Endothelial cell of umbilical vein (primary cell): ENCODE measurements at regions not wholly inside any gene's neighbourhood (a gene's known extent, or its start where the extent isn't known, plus 50 kb on each side); places are given as distances from the start of the nearest gene placed in this dataset.

Experiments used
- BruUV-seq: library from RNA; stranded (reverse); fragments of 400-500 nt; replicated peaks from 2 replicates; lab custom pipeline; 2021; lab: Mats Ljungman, UMichigan
- CTCF ChIA-PET: fragments of 300-600, 350-600 bp; sonication (Branson Sonifier 250); formaldehyde crosslinking; loops from one replicate; lab custom pipeline; 2021; ENCODE audit warnings: antibody characterized with exemption, inconsistent platforms; lab: Charles Lee
- POLR2A ChIA-PET: fragments of 300-600, 350-600 bp; sonication (Branson Sonifier 250); formaldehyde crosslinking; loops from one replicate; lab custom pipeline; 2021; ENCODE audit warnings: antibody characterized with exemption, inconsistent platforms; lab: Charles Lee
- DNase-seq: peaks from one replicate; pipeline ENCODE4 v3.0.0-alpha.2; 2011; ENCODE audit warnings: low read depth, low spot score
- FAIRE-seq: peaks from 2 replicates; lab custom pipeline; 2011; peaks lifted over from hg19 to GRCh38; lab: Jason Lieb, UNC
- H2AFZ ChIP-seq: 2 replicates; pipeline ENCODE4 v1.6.0; 2012; ENCODE audit warnings: low read depth, low read length, control low read depth, inconsistent platforms
- H3K27ac ChIP-seq: 2 replicates; pipeline ENCODE4 v1.5.1; 2011; ENCODE audit warnings: low read depth, mild to moderate bottlenecking, control low read depth, low read length, moderate library complexity; ENCODE audit not compliant: insufficient read depth
- H3K27me3 ChIP-seq, 2 experiments: 2 replicates each; pipeline versions ENCODE4 v1.6.0 to v1.6.1; 2011; ENCODE audit warnings: low read length in 2 of 2, mixed read lengths in 1 of 2; ENCODE audit not compliant: control insufficient read depth in 2 of 2, insufficient read depth in 2 of 2
- H3K36me3 ChIP-seq, 2 experiments: 2 replicates in 1 of 2; 3 replicates in 1 of 2; pipeline ENCODE4 v1.5.1; 2011; ENCODE audit warnings: low read length in 2 of 2, mild to moderate bottlenecking in 1 of 2, moderate library complexity in 1 of 2; ENCODE audit not compliant: control insufficient read depth in 2 of 2, insufficient read depth in 2 of 2; ENCODE audit errors: extremely low read depth in 1 of 2
- H3K4me1 ChIP-seq: 3 replicates; pipeline ENCODE4 v1.5.1; 2011; ENCODE audit warnings: mild to moderate bottlenecking, low read length; ENCODE audit not compliant: control insufficient read depth, insufficient read depth; ENCODE audit errors: extremely low read depth
- H3K4me2 ChIP-seq: 2 replicates; pipeline ENCODE4 v1.6.1; 2011; ENCODE audit warnings: low read length, control low read depth, mixed read lengths; ENCODE audit not compliant: insufficient read depth
- H3K4me3 ChIP-seq, 3 experiments: fragments of 200-600 bp in 1 of 3; sonication (generic), shearing (Covaris generic) in 1 of 3; replicated peaks in 1 of 3; 2 replicates each; pipeline ENCODE4 v1.5.1; 2011 to 2016; ENCODE audit warnings: control low read depth in 3 of 3, low read length in 3 of 3, mild to moderate bottlenecking in 2 of 3, inconsistent platforms in 1 of 3, low read depth in 1 of 3, moderate library complexity in 1 of 3; ENCODE audit not compliant: insufficient read depth in 1 of 3
- H3K79me2 ChIP-seq: 2 replicates; pipeline ENCODE4 v1.6.0; 2012; ENCODE audit warnings: low read length, inconsistent platforms; ENCODE audit not compliant: control insufficient read depth, insufficient read depth
- H3K9ac ChIP-seq: replicated peaks from 2 replicates; pipeline ENCODE3; 2011; ENCODE audit warnings: low read length, control low read depth; ENCODE audit not compliant: insufficient read depth; ENCODE audit errors: extremely low read depth
- H3K9me1 ChIP-seq: replicated peaks from 3 replicates; pipeline ENCODE4 v1.6.0; 2011; ENCODE audit warnings: mild to moderate bottlenecking, low read length; ENCODE audit not compliant: control insufficient read depth, insufficient read depth; ENCODE audit errors: extremely low read depth
- H3K9me3 ChIP-seq: replicated peaks from 2 replicates; pipeline ENCODE4 v1.5.1; 2012; ENCODE audit warnings: low read length, inconsistent platforms; ENCODE audit not compliant: control insufficient read depth, insufficient read depth
- H4K20me1 ChIP-seq: replicated peaks from 2 replicates; pipeline ENCODE3; 2011; ENCODE audit warnings: mild to moderate bottlenecking, low read length; ENCODE audit not compliant: control insufficient read depth, insufficient read depth; ENCODE audit errors: extremely low read depth
- FOS ChIP-seq: IDR thresholded peaks from 2 replicates; pipeline ENCODE4 v1.6.1; 2011; ENCODE audit warnings: mild to moderate bottlenecking, low read length, moderate library complexity, borderline replicate concordance; ENCODE audit not compliant: insufficient read depth
- GATA2 ChIP-seq: IDR thresholded peaks from 2 replicates; pipeline ENCODE4 v1.7.0; 2011; ENCODE audit warnings: low read depth, mild to moderate bottlenecking, moderate library complexity, mixed read lengths, low read length; ENCODE audit not compliant: insufficient read length, insufficient read depth
- MYC ChIP-seq: IDR thresholded peaks from one replicate; pipeline ENCODE4 v1.6.1; 2011; ENCODE audit warnings: mild to moderate bottlenecking, low read depth, low read length
- POLR2A ChIP-seq: IDR thresholded peaks from 2 replicates; pipeline ENCODE4 v1.6.1; 2012; ENCODE audit warnings: low read depth, mild to moderate bottlenecking, control low read depth, low read length
- POLR2AphosphoS5 ChIP-seq: IDR thresholded peaks from 2 replicates; pipeline ENCODE4 v1.6.1; 2012; ENCODE audit warnings: low read depth, mild to moderate bottlenecking, control low read depth, low read length, moderate library complexity; ENCODE audit not compliant: insufficient read depth
- dilution Hi-C: fragments of 300-500 bp; cut with MboI; formaldehyde crosslinking; loops from one replicate; pipeline ENCODE4 v1.15.0; 2019; ENCODE audit warnings: low sequenced_read_pairs; ENCODE audit not compliant: extremely low pct_ligation_motif_present
- intact Hi-C: fragments of 100-400 bp; cut with micrococcal nuclease; formaldehyde crosslinking; loops from one replicate; pipeline ENCODE4 v1.10.0; 2022
- TF ChIP-seq, protein P1 (sequence below): IDR thresholded peaks from 2 replicates; pipeline ENCODE4 v1.6.1; 2011; ENCODE audit not compliant: insufficient read depth, insufficient read length
- TF ChIP-seq, protein P2 (sequence below), 2 donors: IDR thresholded peaks; 1 replicate in 1 of 2; 2 replicates in 1 of 2; pipeline ENCODE4 v1.5.1; 2011; ENCODE audit warnings: low read length in 2 of 2, mild to moderate bottlenecking in 2 of 2, moderate library complexity in 2 of 2, control low read depth in 1 of 2, inconsistent platforms in 1 of 2, low read depth in 1 of 2; ENCODE audit not compliant: insufficient read depth in 1 of 2; ENCODE audit errors: extremely low read depth in 1 of 2

DNA sequence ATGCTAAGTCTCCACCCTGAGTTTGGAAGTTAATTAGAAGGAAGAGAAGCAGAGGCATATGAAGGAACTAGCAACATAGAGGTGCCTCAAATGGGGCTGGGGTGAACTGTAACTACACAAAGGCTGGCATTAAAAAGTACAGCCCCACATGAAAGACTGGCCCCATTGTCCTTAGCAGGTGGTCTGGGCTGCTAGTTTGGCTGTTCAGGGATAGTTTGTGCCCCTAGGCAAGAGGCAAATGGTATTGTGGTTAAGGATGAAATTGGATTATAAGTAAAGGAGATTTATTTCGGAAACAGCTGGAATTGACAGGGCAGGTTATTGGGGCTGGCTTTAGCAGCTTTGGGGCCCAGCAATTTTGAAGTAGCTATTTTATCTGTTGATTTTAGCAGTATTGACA, 365.7 kb upstream of the TNP1 start:
- intact Hi-C loops: no loop called here
- POLR2A ChIA-PET: no interaction called here
- dilution Hi-C loops: no loop called here

More for the DNA sequence above, 365.7 kb upstream of the TNP1 start:
- CTCF ChIA-PET: no interaction called here
- no peak overlapping the region for H3K9ac ChIP-seq
- H3K79me2 ChIP-seq: no peaks in the 10 kb centered on the region
- H3K4me2 ChIP-seq: no peak overlapping the region
- no peaks in the 10 kb centered on the region for H3K9me3 ChIP-seq
- no peak overlapping the region for H2AFZ ChIP-seq
- H3K4me1 ChIP-seq: peaks cover 13% of the 10 kb centered on the region
- FAIRE-seq (no peak), DNase-seq (no peak)
- no peaks in the 10 kb centered on the region for H3K9me1 ChIP-seq
- no peak overlapping the region for H3K27ac ChIP-seq
- no peak for TF ChIP-seq FOS
- TF ChIP-seq, protein P1, sequence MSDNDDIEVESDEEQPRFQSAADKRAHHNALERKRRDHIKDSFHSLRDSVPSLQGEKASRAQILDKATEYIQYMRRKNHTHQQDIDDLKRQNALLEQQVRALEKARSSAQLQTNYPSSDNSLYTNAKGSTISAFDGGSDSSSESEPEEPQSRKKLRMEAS: no peak
- no peak for TF ChIP-seq POLR2AphosphoS5
- TF ChIP-seq, protein P2, sequence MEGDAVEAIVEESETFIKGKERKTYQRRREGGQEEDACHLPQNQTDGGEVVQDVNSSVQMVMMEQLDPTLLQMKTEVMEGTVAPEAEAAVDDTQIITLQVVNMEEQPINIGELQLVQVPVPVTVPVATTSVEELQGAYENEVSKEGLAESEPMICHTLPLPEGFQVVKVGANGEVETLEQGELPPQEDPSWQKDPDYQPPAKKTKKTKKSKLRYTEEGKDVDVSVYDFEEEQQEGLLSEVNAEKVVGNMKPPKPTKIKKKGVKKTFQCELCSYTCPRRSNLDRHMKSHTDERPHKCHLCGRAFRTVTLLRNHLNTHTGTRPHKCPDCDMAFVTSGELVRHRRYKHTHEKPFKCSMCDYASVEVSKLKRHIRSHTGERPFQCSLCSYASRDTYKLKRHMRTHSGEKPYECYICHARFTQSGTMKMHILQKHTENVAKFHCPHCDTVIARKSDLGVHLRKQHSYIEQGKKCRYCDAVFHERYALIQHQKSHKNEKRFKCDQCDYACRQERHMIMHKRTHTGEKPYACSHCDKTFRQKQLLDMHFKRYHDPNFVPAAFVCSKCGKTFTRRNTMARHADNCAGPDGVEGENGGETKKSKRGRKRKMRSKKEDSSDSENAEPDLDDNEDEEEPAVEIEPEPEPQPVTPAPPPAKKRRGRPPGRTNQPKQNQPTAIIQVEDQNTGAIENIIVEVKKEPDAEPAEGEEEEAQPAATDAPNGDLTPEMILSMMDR (IDR thresholded peaks at IDR 0.05; ENCODE audit: extremely low read depth in 1 of 2, insufficient read depth in 1 of 2, low read depth in 1 of 2, low read length in 2 of 2): no peak
- no peak for TF ChIP-seq POLR2A
- no peak for TF ChIP-seq GATA2
- TF ChIP-seq MYC: no peak
- no peaks in the 10 kb centered on the region for H4K20me1 ChIP-seq
- no peaks in the 10 kb centered on the region for H3K27me3 ChIP-seq
- no peak overlapping the region for H3K4me3 ChIP-seq
- no peaks in the 10 kb centered on the region for H3K36me3 ChIP-seq
- BruUV-seq: no TSS peak
